Transverse colon (tissue), 4 donors: ENCODE measurements at regions not wholly inside any gene's neighbourhood (a gene's known extent, or its start where the extent isn't known, plus 50 kb on each side); places are given as distances from the start of the nearest gene placed in this dataset.

Experiments used
- EP300 ChIP-seq: sonication (generic); formaldehyde crosslinking; IDR thresholded peaks from one replicate; pipeline ENCODE4 v1.6.1; 2017; ENCODE audit warnings: antibody characterized with exemption, low read depth
- POLR2A ChIP-seq: fragments of 450-650 bp; IDR thresholded peaks from one replicate; pipeline ENCODE4 v1.6.1; 2016; ENCODE audit warnings: antibody characterized with exemption, mild to moderate bottlenecking, moderate library complexity
- POLR2AphosphoS5 ChIP-seq, 3 donors: sonication (generic); formaldehyde crosslinking; IDR thresholded peaks; one replicate each; pipeline ENCODE4 v1.6.1; 2016; ENCODE audit warnings: antibody characterized with exemption in 3 of 3
- TF ChIP-seq, protein P1 (sequence below), 5 experiments: fragments of 200-600 bp in 3 of 5; fragments of 450-650 bp in 2 of 5; sonication (generic) in 3 of 5; IDR thresholded peaks; 1 replicate in 2 of 5; 2 replicates in 3 of 5; pipeline ENCODE4 v1.5.1; 2016 to 2017; ENCODE audit warnings: antibody characterized with exemption in 5 of 5, inconsistent platforms in 3 of 5, mild to moderate bottlenecking in 2 of 5, moderate library complexity in 1 of 5

DNA sequence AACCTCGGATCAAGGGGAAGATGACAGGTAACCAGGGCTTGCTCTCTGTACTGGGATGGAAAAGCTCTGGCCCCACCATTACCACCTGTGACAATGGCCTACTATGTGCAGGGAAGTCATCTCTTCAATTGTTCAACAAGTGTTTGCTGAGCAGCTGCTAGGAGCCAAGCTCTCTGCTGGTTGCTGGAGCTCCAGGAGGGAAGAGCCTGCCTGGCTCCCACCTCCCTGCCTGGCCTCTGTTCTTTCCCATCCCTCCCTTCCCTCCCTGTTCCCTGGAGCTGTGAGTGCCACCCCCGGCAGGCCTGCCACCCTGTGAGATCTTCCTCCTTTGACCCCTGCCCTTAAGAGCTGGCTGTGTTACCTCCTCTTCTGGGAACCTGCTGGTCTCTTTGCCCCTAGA, 59.7 kb upstream of the IER5L start:
- TF ChIP-seq POLR2A = no peak
- TF ChIP-seq, protein P1, sequence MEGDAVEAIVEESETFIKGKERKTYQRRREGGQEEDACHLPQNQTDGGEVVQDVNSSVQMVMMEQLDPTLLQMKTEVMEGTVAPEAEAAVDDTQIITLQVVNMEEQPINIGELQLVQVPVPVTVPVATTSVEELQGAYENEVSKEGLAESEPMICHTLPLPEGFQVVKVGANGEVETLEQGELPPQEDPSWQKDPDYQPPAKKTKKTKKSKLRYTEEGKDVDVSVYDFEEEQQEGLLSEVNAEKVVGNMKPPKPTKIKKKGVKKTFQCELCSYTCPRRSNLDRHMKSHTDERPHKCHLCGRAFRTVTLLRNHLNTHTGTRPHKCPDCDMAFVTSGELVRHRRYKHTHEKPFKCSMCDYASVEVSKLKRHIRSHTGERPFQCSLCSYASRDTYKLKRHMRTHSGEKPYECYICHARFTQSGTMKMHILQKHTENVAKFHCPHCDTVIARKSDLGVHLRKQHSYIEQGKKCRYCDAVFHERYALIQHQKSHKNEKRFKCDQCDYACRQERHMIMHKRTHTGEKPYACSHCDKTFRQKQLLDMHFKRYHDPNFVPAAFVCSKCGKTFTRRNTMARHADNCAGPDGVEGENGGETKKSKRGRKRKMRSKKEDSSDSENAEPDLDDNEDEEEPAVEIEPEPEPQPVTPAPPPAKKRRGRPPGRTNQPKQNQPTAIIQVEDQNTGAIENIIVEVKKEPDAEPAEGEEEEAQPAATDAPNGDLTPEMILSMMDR (IDR thresholded peaks at IDR 0.05) = no peak
- no peak for TF ChIP-seq EP300
- no peak for TF ChIP-seq POLR2AphosphoS5 (IDR thresholded peaks at IDR 0.05)
